ENCODE measurements at regions not wholly inside any gene's neighbourhood (a gene's known extent, or its start where the extent isn't known, plus 50 kb on each side); places are given as distances from the start of the nearest gene placed in this dataset.

DNA sequence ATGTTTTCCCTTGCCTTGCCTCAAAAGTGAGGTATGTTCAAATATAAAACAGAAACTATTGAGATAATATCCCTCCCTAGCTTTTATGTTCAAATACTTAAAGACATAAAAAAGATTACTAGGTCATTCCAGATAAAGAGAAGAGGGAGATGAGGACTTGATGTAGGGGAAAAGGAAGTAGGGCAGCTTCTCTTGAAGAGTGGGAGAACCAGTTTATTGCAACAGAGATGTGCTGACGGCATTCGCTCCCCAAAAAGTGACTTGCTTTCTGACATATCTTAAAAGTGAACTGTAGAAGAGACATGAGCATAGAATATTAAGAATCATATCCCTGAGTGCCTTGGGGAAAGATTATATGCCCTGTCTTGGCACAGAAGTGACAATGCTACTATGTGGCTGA is 330.2 kb upstream of the NREP start:
- TF ChIP-seq, protein P1, sequence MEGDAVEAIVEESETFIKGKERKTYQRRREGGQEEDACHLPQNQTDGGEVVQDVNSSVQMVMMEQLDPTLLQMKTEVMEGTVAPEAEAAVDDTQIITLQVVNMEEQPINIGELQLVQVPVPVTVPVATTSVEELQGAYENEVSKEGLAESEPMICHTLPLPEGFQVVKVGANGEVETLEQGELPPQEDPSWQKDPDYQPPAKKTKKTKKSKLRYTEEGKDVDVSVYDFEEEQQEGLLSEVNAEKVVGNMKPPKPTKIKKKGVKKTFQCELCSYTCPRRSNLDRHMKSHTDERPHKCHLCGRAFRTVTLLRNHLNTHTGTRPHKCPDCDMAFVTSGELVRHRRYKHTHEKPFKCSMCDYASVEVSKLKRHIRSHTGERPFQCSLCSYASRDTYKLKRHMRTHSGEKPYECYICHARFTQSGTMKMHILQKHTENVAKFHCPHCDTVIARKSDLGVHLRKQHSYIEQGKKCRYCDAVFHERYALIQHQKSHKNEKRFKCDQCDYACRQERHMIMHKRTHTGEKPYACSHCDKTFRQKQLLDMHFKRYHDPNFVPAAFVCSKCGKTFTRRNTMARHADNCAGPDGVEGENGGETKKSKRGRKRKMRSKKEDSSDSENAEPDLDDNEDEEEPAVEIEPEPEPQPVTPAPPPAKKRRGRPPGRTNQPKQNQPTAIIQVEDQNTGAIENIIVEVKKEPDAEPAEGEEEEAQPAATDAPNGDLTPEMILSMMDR (IDR thresholded peaks at IDR 0.05; ENCODE audit: extremely low read depth, low read depth, low read length), result no peak
- H3K9me3 ChIP-seq (ENCODE audit: low read depth, low read length), result no peaks in the 10 kb centered on the region

DNA sequence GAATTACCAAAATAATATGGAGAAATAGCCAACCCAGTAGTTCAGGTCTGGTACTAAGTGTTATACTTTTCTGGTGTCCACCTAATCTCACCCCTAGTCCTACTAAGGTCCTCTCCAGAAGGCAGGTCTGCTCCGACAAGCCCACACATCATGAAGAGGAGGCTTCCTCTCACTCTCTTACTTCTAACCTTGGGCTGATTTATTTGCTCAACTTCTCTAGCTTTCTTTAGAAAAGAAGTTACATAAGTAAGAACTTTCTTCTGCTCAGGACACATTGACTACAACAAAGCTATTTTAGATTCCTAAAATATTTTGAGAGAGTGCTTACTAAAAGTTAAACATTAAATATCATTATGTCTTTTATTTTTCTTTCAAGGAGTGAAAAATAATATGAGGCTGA is 329.7 kb upstream of the NREP start:
- Histone ChIP-seq H3K4me1 (ENCODE audit: insufficient read depth, low read length) (no peaks in the 10 kb centered on the region), H3K4me2 (ENCODE audit: insufficient read depth, low read length) (no peak overlapping the region), H3K27ac (ENCODE audit: low read depth, low read length) (no peak overlapping the region), H3K4me3 (ENCODE audit: insufficient read depth, low read length) (no peak overlapping the region), H3K27me3 (ENCODE audit: insufficient read depth, low read length) (no peaks in the 10 kb centered on the region), H3K36me3 (ENCODE audit: insufficient read depth, low read length) (no peaks in the 10 kb centered on the region), H4K20me1 (ENCODE audit: insufficient read depth, low read length) (no peaks in the 10 kb centered on the region), H3K79me2 (ENCODE audit: insufficient read depth, low read length) (no peaks in the 10 kb centered on the region), H2AFZ (ENCODE audit: low read length) (no peak overlapping the region), H3K9me3 (ENCODE audit: low read depth, low read length) (no peaks in the 10 kb centered on the region)
- TF ChIP-seq, protein P1 (IDR thresholded peaks at IDR 0.05; ENCODE audit: extremely low read depth, low read depth, low read length), result no peak
- DNase-seq (ENCODE audit: insufficient read length, low spot score, missing footprints), result no peak

More for the DNA sequence above, 330.2 kb upstream of the NREP start:
- Histone ChIP-seq H3K36me3 (ENCODE audit: insufficient read depth, low read length) (no peaks in the 10 kb centered on the region), H3K4me3 (ENCODE audit: insufficient read depth, low read length) (no peak overlapping the region), H4K20me1 (ENCODE audit: insufficient read depth, low read length) (no peaks in the 10 kb centered on the region), H3K27ac (ENCODE audit: low read depth, low read length) (no peak overlapping the region), H3K4me2 (ENCODE audit: insufficient read depth, low read length) (no peak overlapping the region), H3K27me3 (ENCODE audit: insufficient read depth, low read length) (no peaks in the 10 kb centered on the region), H2AFZ (ENCODE audit: low read length) (no peak overlapping the region), H3K4me1 (ENCODE audit: insufficient read depth, low read length) (no peaks in the 10 kb centered on the region), H3K79me2 (ENCODE audit: insufficient read depth, low read length) (no peaks in the 10 kb centered on the region)
- no peak for DNase-seq (ENCODE audit: insufficient read length, low spot score, missing footprints)

GRCh38 chr5:112084149-112084548 is 327.2 kb upstream of the NREP start:
- TF ChIP-seq, protein P1 (IDR thresholded peaks at IDR 0.05; ENCODE audit: extremely low read depth, low read depth, low read length), result no peak
- H3K4me2 ChIP-seq (ENCODE audit: insufficient read depth, low read length), result no peak overlapping the region
- H3K79me2 ChIP-seq (ENCODE audit: insufficient read depth, low read length), result no peaks in the 10 kb centered on the region
- no peaks in the 10 kb centered on the region for H4K20me1 ChIP-seq (ENCODE audit: insufficient read depth, low read length)
- peak overlapping the region; percentile 44 for H2AFZ ChIP-seq (ENCODE audit: low read length)
- no peaks in the 10 kb centered on the region for H3K4me1 ChIP-seq (ENCODE audit: insufficient read depth, low read length)
- no peaks in the 10 kb centered on the region for H3K27me3 ChIP-seq (ENCODE audit: insufficient read depth, low read length)
- H3K4me3 ChIP-seq (ENCODE audit: insufficient read depth, low read length), result no peak overlapping the region
- no peak overlapping the region for H3K27ac ChIP-seq (ENCODE audit: low read depth, low read length)
- H3K9me3 ChIP-seq (ENCODE audit: low read depth, low read length), result no peaks in the 10 kb centered on the region
- no peaks in the 10 kb centered on the region for H3K36me3 ChIP-seq (ENCODE audit: insufficient read depth, low read length)
- DNase-seq (ENCODE audit: insufficient read length, low spot score, missing footprints), result no peak

- Histone ChIP-seq H3K27me3 (ENCODE audit: insufficient read depth, low read length) (no peaks in the 10 kb centered on the region), H3K27ac (ENCODE audit: low read depth, low read length) (no peak overlapping the region), H3K4me1 (ENCODE audit: insufficient read depth, low read length) (no peaks in the 10 kb centered on the region), H3K4me3 (ENCODE audit: insufficient read depth, low read length) (no peak overlapping the region), H4K20me1 (ENCODE audit: insufficient read depth, low read length) (no peaks in the 10 kb centered on the region), H3K9me3 (ENCODE audit: low read depth, low read length) (no peaks in the 10 kb centered on the region), H3K36me3 (ENCODE audit: insufficient read depth, low read length) (no peaks in the 10 kb centered on the region), H3K79me2 (ENCODE audit: insufficient read depth, low read length) (no peaks in the 10 kb centered on the region), H3K4me2 (ENCODE audit: insufficient read depth, low read length) (no peak overlapping the region), H2AFZ (ENCODE audit: low read length) (no peak overlapping the region)
- no peak for DNase-seq (ENCODE audit: insufficient read length, low spot score, missing footprints)
- TF ChIP-seq, protein P1 (IDR thresholded peaks at IDR 0.05; ENCODE audit: extremely low read depth, low read depth, low read length), result no peak
These were observed 326.6 kb upstream of the NREP start for GRCh38 chr5:112083623-112084022.
